ENCODE measurements at regions not wholly inside any gene's neighbourhood (a gene's known extent, or its start where the extent isn't known, plus 50 kb on each side); places are given as distances from the start of the nearest gene placed in this dataset.

- TF ChIP-seq ZFX (IDR thresholded peaks at IDR 0.05) (no peak), CTCF (conservative IDR thresholded peaks at IDR 0.05) (no peak)
- H3K27ac ChIP-seq: no peak overlapping the region
These were observed 267.3 kb downstream of the LTN1 start for GRCh38 chr21:28725396-28725795.

- no peak for TF ChIP-seq ZFX (IDR thresholded peaks at IDR 0.05)
- no peak for TF ChIP-seq CTCF (conservative IDR thresholded peaks at IDR 0.05)
- no peak overlapping the region for H3K27ac ChIP-seq
These were observed 269.0 kb downstream of the LTN1 start for GRCh38 chr21:28723646-28724045.

- TF ChIP-seq CTCF (conservative IDR thresholded peaks at IDR 0.05): no peak
These were observed 273.0 kb downstream of the LTN1 start for GRCh38 chr21:28719723-28720122.

GRCh38 chr21:28714777-28715464, 277.8 kb downstream of the LTN1 start:
- no peak for TF ChIP-seq CTCF (conservative IDR thresholded peaks at IDR 0.05)
- no peak for TF ChIP-seq ZFX (IDR thresholded peaks at IDR 0.05)
- H3K27ac ChIP-seq: no peak overlapping the region

More at GRCh38 chr21:28719723-28720122, 273.0 kb downstream of the LTN1 start:
- no peak overlapping the region for H3K27ac ChIP-seq

- TF ChIP-seq CTCF (conservative IDR thresholded peaks at IDR 0.05) (no peak), ZFX (IDR thresholded peaks at IDR 0.05) (no peak)
- H3K27ac ChIP-seq: no peak overlapping the region
These were observed 280.3 kb downstream of the LTN1 start for GRCh38 chr21:28712411-28712810.

- TF ChIP-seq CTCF (conservative IDR thresholded peaks at IDR 0.05) (no peak), ZFX (IDR thresholded peaks at IDR 0.05) (no peak)
- H3K27ac ChIP-seq: no peak overlapping the region
These were observed 287.1 kb downstream of the LTN1 start for GRCh38 chr21:28705616-28706015.

GRCh38 chr21:28704746-28705145, 287.9 kb downstream of the LTN1 start:
- H3K27ac ChIP-seq: no peak overlapping the region
- TF ChIP-seq CTCF (conservative IDR thresholded peaks at IDR 0.05): no peak
- TF ChIP-seq ZFX (IDR thresholded peaks at IDR 0.05): no peak
